ENCODE measurements at regions not wholly inside any gene's neighbourhood (a gene's known extent, or its start where the extent isn't known, plus 50 kb on each side); places are given as distances from the start of the nearest gene placed in this dataset.
A peak's percentile ranks its signal among the peaks of the same experiment; 100 is the strongest.
"Not testable (repeated sequence)": the region's sequence is repeated elsewhere in the genome, so short reads cannot be mapped to it uniquely, and the experiment has no call there.

GRCh38 chr3:165503346-165503745 lies 307.2 kb upstream of the SLITRK3 start:
- Histone ChIP-seq H2AFZ (ENCODE audit: low read length) (no peak overlapping the region), H3K27me3 (replicated peaks; ENCODE audit: insufficient read depth, low read length) (no peaks in the 10 kb centered on the region), H3F3A (ENCODE audit: insufficient read depth, low read length) (no peaks in the 10 kb centered on the region), H3K9ac (ENCODE audit: low read length) (no peak overlapping the region), H3K4me1 (ENCODE audit: low read length) (no peaks in the 10 kb centered on the region), H3K4me3 (ENCODE audit: low read length) (no peak overlapping the region), H3K4me2 (ENCODE audit: low read depth, low read length) (no peak overlapping the region), H3K36me3 (replicated peaks; ENCODE audit: insufficient read depth, low read length) (no peaks in the 10 kb centered on the region), H3K79me2 (ENCODE audit: low read length) (no peaks in the 10 kb centered on the region), H3K27ac (ENCODE audit: low read length) (no peak overlapping the region), H4K20me1 (ENCODE audit: insufficient read depth, low read length) (no peaks in the 10 kb centered on the region), H3K9me2 (replicated peaks; ENCODE audit: insufficient read depth, low read length) (no peaks in the 10 kb centered on the region), H3K9me3 (replicated peaks; ENCODE audit: insufficient read depth, low read length) (no peaks in the 10 kb centered on the region)
- no peak for DNase-seq
- TF ChIP-seq EZH2 (optimal IDR thresholded peaks at IDR 0.05; ENCODE audit: low read depth, low read length) (no peak), CTCF (IDR thresholded peaks at IDR 0.05; ENCODE audit: low read length) (no peak), EZH2phosphoT487 (IDR thresholded peaks at IDR 0.05; ENCODE audit: low read length) (no peak)

- no peak for TF ChIP-seq CTCF (IDR thresholded peaks at IDR 0.05; ENCODE audit: low read length)
- no peak for TF ChIP-seq EZH2 (optimal IDR thresholded peaks at IDR 0.05; ENCODE audit: low read depth, low read length)
- Histone ChIP-seq H3K9me2 (replicated peaks; ENCODE audit: insufficient read depth, low read length) (no peaks in the 10 kb centered on the region), H3F3A (ENCODE audit: insufficient read depth, low read length) (no peaks in the 10 kb centered on the region), H3K9me3 (replicated peaks; ENCODE audit: insufficient read depth, low read length) (no peaks in the 10 kb centered on the region), H3K4me3 (ENCODE audit: low read length) (no peak overlapping the region), H2AFZ (ENCODE audit: low read length) (no peak overlapping the region), H3K27me3 (replicated peaks; ENCODE audit: insufficient read depth, low read length) (no peaks in the 10 kb centered on the region), H4K20me1 (ENCODE audit: insufficient read depth, low read length) (no peaks in the 10 kb centered on the region), H3K4me2 (ENCODE audit: low read depth, low read length) (no peak overlapping the region), H3K4me1 (ENCODE audit: low read length) (no peaks in the 10 kb centered on the region), H3K27ac (ENCODE audit: low read length) (no peak overlapping the region), H3K36me3 (replicated peaks; ENCODE audit: insufficient read depth, low read length) (no peaks in the 10 kb centered on the region), H3K9ac (ENCODE audit: low read length) (no peak overlapping the region), H3K79me2 (ENCODE audit: low read length) (no peaks in the 10 kb centered on the region)
- no peak for DNase-seq
Observed at GRCh38 chr3:165502707-165503106, 306.5 kb upstream of the SLITRK3 start.

- H3K4me1 ChIP-seq (ENCODE audit: low read length); H3K27me3 ChIP-seq (replicated peaks; ENCODE audit: insufficient read depth, low read length); H4K20me1 ChIP-seq (ENCODE audit: insufficient read depth, low read length); H3K4me3 ChIP-seq (ENCODE audit: low read length); H3K36me3 ChIP-seq (replicated peaks; ENCODE audit: insufficient read depth, low read length); H3K79me2 ChIP-seq (ENCODE audit: low read length); H3K9ac ChIP-seq (ENCODE audit: low read length); H3K9me2 ChIP-seq (replicated peaks; ENCODE audit: insufficient read depth, low read length); H3K27ac ChIP-seq (ENCODE audit: low read length); DNase-seq; H3K9me3 ChIP-seq (replicated peaks; ENCODE audit: insufficient read depth, low read length); H3F3A ChIP-seq (ENCODE audit: insufficient read depth, low read length): not testable (repeated sequence)
- Histone ChIP-seq H3K4me2 (ENCODE audit: low read depth, low read length) (peak overlapping the region; percentile 27), H2AFZ (ENCODE audit: low read length) (peak overlapping the region; percentile 9; the same call in 1 of the 2 replicates)
Observed at GRCh38 chr3:165498742-165499141, 302.6 kb upstream of the SLITRK3 start.

- no peaks in the 10 kb centered on the region for H3K79me2 ChIP-seq (ENCODE audit: low read length)
- H3K4me2 ChIP-seq (ENCODE audit: low read depth, low read length): no peak overlapping the region
- no peaks in the 10 kb centered on the region for H3K9me2 ChIP-seq (replicated peaks; ENCODE audit: insufficient read depth, low read length)
- H3K4me3 ChIP-seq (ENCODE audit: low read length): no peak overlapping the region
- no peaks in the 10 kb centered on the region for H3K9me3 ChIP-seq (replicated peaks; ENCODE audit: insufficient read depth, low read length)
- H4K20me1 ChIP-seq (ENCODE audit: insufficient read depth, low read length): no peaks in the 10 kb centered on the region
- H3F3A ChIP-seq (ENCODE audit: insufficient read depth, low read length): no peaks in the 10 kb centered on the region; the same call in 1 of the 2 replicates
- no peak overlapping the region for H3K9ac ChIP-seq (ENCODE audit: low read length)
- no peak for TF ChIP-seq EZH2phosphoT487 (IDR thresholded peaks at IDR 0.05; ENCODE audit: low read length)
- no peak for TF ChIP-seq CTCF (IDR thresholded peaks at IDR 0.05; ENCODE audit: low read length)
- TF ChIP-seq EZH2 (optimal IDR thresholded peaks at IDR 0.05; ENCODE audit: low read depth, low read length): no peak
- DNase-seq: no peak
- no peak overlapping the region for H3K27ac ChIP-seq (ENCODE audit: low read length)
- H3K27me3 ChIP-seq (replicated peaks; ENCODE audit: insufficient read depth, low read length): no peaks in the 10 kb centered on the region
- H3K36me3 ChIP-seq (replicated peaks; ENCODE audit: insufficient read depth, low read length): no peaks in the 10 kb centered on the region
- peaks cover 7% of the 10 kb centered on the region; the same call in 1 of the 2 replicates for H3K4me1 ChIP-seq (ENCODE audit: low read length)
- no peak overlapping the region for H2AFZ ChIP-seq (ENCODE audit: low read length)
Observed at GRCh38 chr3:165491487-165491886, 295.3 kb upstream of the SLITRK3 start.

Measured in MM.1S (cell line).